ENCODE measurements at regions not wholly inside any gene's neighbourhood (a gene's known extent, or its start where the extent isn't known, plus 50 kb on each side); places are given as distances from the start of the nearest gene placed in this dataset.
"Not testable (repeated sequence)": the region's sequence is repeated elsewhere in the genome, so short reads cannot be mapped to it uniquely, and the experiment has no call there.

DNA sequence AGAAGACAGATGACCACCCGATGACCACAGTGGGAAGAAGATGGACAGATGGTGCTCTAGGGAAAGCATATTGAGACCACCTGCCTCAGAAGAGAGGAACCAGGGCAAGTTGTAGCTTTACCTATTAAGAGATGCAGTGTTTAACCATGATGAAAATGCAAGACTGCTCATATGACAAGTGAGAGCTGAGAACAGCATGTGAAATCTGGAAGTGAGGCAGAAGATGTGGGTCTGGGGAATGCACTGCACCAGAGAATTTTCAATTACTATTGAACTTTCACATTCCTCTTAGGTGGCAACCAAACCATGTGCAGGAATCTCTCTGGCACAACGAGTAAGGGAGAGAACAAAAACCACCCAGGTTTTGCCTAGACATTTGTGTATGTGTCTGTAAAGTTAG, 184.8 kb upstream of the CRIM1 start:
- Histone ChIP-seq H3K4me1 (ENCODE audit: control insufficient read depth in 3 of 3, insufficient read depth in 2 of 3, low read depth in 1 of 3, low read length in 2 of 3) (no peaks in the 10 kb centered on the region), H3K27me3 (ENCODE audit: control insufficient read depth in 3 of 3, insufficient read depth in 3 of 3, low read length in 3 of 3) (no peaks in the 10 kb centered on the region), H3K9me3 (ENCODE audit: control insufficient read depth in 2 of 2, insufficient read depth in 1 of 2, low read depth in 1 of 2, low read length in 1 of 2) (no peaks in the 10 kb centered on the region), H3K4me3 (ENCODE audit: low read depth in 1 of 3, low read length in 3 of 3) (no peak overlapping the region), H3K36me3 (ENCODE audit: control insufficient read depth in 3 of 3, insufficient read depth in 2 of 3, low read depth in 1 of 3, low read length in 3 of 3) (no peaks in the 10 kb centered on the region), H3K27ac (ENCODE audit: low read depth in 1 of 3, low read length in 2 of 3) (no peak overlapping the region)
- WGBS, 3 donors: 40 to 48% (median 46%) methylated on average over 2 of the region's 2 CpGs
- DNase-seq: no peak
- no peak for FAIRE-seq

GRCh38 chr2:36169843-36170242, 185.7 kb upstream of the CRIM1 start:
- no peak for DNase-seq

DNA sequence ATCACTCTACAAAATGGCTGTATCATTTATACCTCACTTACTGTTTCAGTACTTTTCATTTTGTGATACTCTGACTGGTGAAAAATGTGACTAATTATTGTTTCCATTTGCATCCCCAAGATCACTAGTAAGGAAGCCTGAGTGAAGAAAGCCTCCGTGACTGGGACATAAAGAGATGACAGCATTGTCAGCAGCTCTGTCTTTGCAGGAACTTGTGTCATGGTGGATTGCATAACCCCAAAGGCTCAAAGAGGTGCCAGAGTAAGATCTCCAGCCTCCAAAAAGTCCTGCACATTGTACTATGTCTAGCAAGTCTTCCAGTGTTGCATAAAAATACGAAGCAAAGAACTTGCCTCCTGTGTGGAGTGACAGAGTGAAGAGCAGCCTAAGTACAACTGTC, 187.5 kb upstream of the CRIM1 start:
- WGBS, 3 donors: 74 to 93% (median 75%) methylated on average over 2 of the region's 2 CpGs
- FAIRE-seq: no peak
- H3K4me3 ChIP-seq (ENCODE audit: low read depth in 1 of 3, low read length in 3 of 3): no peak overlapping the region
- H3K4me1 ChIP-seq (ENCODE audit: control insufficient read depth in 3 of 3, insufficient read depth in 2 of 3, low read depth in 1 of 3, low read length in 2 of 3): peaks cover 0 to 3% (median 0%) of the 10 kb centered on the region in 3 donors
- no peak overlapping the region for H3K27ac ChIP-seq (ENCODE audit: low read depth in 1 of 3, low read length in 2 of 3)
- no peak for DNase-seq
- H3K27me3 ChIP-seq (ENCODE audit: control insufficient read depth in 3 of 3, insufficient read depth in 3 of 3, low read length in 3 of 3): no peaks in the 10 kb centered on the region
- no peaks in the 10 kb centered on the region for H3K36me3 ChIP-seq (ENCODE audit: control insufficient read depth in 3 of 3, insufficient read depth in 2 of 3, low read depth in 1 of 3, low read length in 3 of 3)
- no peaks in the 10 kb centered on the region for H3K9me3 ChIP-seq (ENCODE audit: control insufficient read depth in 2 of 2, insufficient read depth in 1 of 2, low read depth in 1 of 2, low read length in 1 of 2)

More at GRCh38 chr2:36169843-36170242, 185.7 kb upstream of the CRIM1 start:
- Histone ChIP-seq H3K36me3 (ENCODE audit: control insufficient read depth in 3 of 3, insufficient read depth in 2 of 3, low read depth in 1 of 3, low read length in 3 of 3) (no peaks in the 10 kb centered on the region), H3K4me1 (ENCODE audit: control insufficient read depth in 3 of 3, insufficient read depth in 2 of 3, low read depth in 1 of 3, low read length in 2 of 3) (peaks cover 0 to 3% (median 0%) of the 10 kb centered on the region in 3 donors), H3K4me3 (ENCODE audit: low read depth in 1 of 3, low read length in 3 of 3) (no peak overlapping the region), H3K27me3 (ENCODE audit: control insufficient read depth in 3 of 3, insufficient read depth in 3 of 3, low read length in 3 of 3) (no peaks in the 10 kb centered on the region), H3K27ac (ENCODE audit: low read depth in 1 of 3, low read length in 2 of 3) (no peak overlapping the region), H3K9me3 (ENCODE audit: control insufficient read depth in 2 of 2, insufficient read depth in 1 of 2, low read depth in 1 of 2, low read length in 1 of 2) (no peaks in the 10 kb centered on the region)
- WGBS, 3 donors: 25 to 53% (median 44%) methylated on average over 1 of the region's 1 CpG
- no peak for FAIRE-seq

DNA sequence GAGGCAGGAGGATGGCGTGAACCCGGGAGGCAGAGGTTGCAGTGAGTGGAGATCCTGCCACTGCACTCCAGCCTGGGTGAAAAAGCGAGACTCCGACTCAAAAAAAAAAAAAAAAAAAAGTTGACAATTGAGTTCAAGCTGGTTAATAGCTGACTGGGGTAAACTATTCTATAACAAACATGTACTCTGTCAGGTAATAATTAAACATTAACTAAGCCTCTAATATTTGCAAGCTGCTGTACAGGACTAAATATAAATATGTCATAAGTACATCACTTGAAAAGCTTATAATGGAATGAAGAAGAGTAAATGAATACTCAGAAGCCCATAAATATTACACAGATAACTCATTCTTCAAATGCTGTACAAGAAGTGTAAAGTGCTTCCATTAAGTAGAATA, 190.4 kb upstream of the CRIM1 start:
- DNase-seq: peak; percentile 5 to 21
- 22 to 69% (median 32%) methylated on average over 3 to 4 of the region's 4 CpGs for WGBS, 3 donors

GRCh38 chr2:36163520-36164254, 191.9 kb upstream of the CRIM1 start:
- Histone ChIP-seq H3K27ac (ENCODE audit: low read depth in 1 of 3, low read length in 2 of 3) (no peak overlapping the region), H3K4me3 (ENCODE audit: low read depth in 1 of 3, low read length in 3 of 3) (no peak overlapping the region), H3K9me3 (ENCODE audit: control insufficient read depth in 2 of 2, insufficient read depth in 1 of 2, low read depth in 1 of 2, low read length in 1 of 2) (no peaks in the 10 kb centered on the region), H3K27me3 (ENCODE audit: control insufficient read depth in 3 of 3, insufficient read depth in 3 of 3, low read length in 3 of 3) (no peaks in the 10 kb centered on the region), H3K4me1 (ENCODE audit: control insufficient read depth in 3 of 3, insufficient read depth in 2 of 3, low read depth in 1 of 3, low read length in 2 of 3) (peaks cover 0 to 3% (median 0%) of the 10 kb centered on the region in 3 donors), H3K36me3 (ENCODE audit: control insufficient read depth in 3 of 3, insufficient read depth in 2 of 3, low read depth in 1 of 3, low read length in 3 of 3) (no peaks in the 10 kb centered on the region)
- 75 to 90% (median 76%) methylated on average over 3 of the region's 3 CpGs for WGBS, 3 donors
- no peak for DNase-seq
- no peak for FAIRE-seq

More for the DNA sequence above, 190.4 kb upstream of the CRIM1 start:
- Histone ChIP-seq H3K27me3 (ENCODE audit: control insufficient read depth in 3 of 3, insufficient read depth in 3 of 3, low read length in 3 of 3) (no peaks in the 10 kb centered on the region), H3K27ac (ENCODE audit: low read depth in 1 of 3, low read length in 2 of 3) (no peak overlapping the region), H3K9me3 (ENCODE audit: control insufficient read depth in 2 of 2, insufficient read depth in 1 of 2, low read depth in 1 of 2, low read length in 1 of 2) (no peaks in the 10 kb centered on the region), H3K36me3 (ENCODE audit: control insufficient read depth in 3 of 3, insufficient read depth in 2 of 3, low read depth in 1 of 3, low read length in 3 of 3) (no peaks in the 10 kb centered on the region), H3K4me1 (ENCODE audit: control insufficient read depth in 3 of 3, insufficient read depth in 2 of 3, low read depth in 1 of 3, low read length in 2 of 3) (peaks cover 0 to 3% (median 0%) of the 10 kb centered on the region in 3 donors), H3K4me3 (ENCODE audit: low read depth in 1 of 3, low read length in 3 of 3) (no peak overlapping the region)
- FAIRE-seq: no peak

GRCh38 chr2:36157093-36157492, 198.5 kb upstream of the CRIM1 start:
- H3K36me3 ChIP-seq (ENCODE audit: control insufficient read depth in 3 of 3, insufficient read depth in 2 of 3, low read depth in 1 of 3, low read length in 3 of 3); H3K9me3 ChIP-seq (ENCODE audit: control insufficient read depth in 2 of 2, insufficient read depth in 1 of 2, low read depth in 1 of 2, low read length in 1 of 2); FAIRE-seq; H3K4me1 ChIP-seq (ENCODE audit: control insufficient read depth in 3 of 3, insufficient read depth in 2 of 3, low read depth in 1 of 3, low read length in 2 of 3); H3K27ac ChIP-seq (ENCODE audit: low read depth in 1 of 3, low read length in 2 of 3); DNase-seq; H3K27me3 ChIP-seq (ENCODE audit: control insufficient read depth in 3 of 3, insufficient read depth in 3 of 3, low read length in 3 of 3); H3K4me3 ChIP-seq (ENCODE audit: low read depth in 1 of 3, low read length in 3 of 3): not testable (repeated sequence)
- 91 to 100% (median 95%) methylated on average over 1 of the region's 1 CpG for WGBS, 3 donors

DNA sequence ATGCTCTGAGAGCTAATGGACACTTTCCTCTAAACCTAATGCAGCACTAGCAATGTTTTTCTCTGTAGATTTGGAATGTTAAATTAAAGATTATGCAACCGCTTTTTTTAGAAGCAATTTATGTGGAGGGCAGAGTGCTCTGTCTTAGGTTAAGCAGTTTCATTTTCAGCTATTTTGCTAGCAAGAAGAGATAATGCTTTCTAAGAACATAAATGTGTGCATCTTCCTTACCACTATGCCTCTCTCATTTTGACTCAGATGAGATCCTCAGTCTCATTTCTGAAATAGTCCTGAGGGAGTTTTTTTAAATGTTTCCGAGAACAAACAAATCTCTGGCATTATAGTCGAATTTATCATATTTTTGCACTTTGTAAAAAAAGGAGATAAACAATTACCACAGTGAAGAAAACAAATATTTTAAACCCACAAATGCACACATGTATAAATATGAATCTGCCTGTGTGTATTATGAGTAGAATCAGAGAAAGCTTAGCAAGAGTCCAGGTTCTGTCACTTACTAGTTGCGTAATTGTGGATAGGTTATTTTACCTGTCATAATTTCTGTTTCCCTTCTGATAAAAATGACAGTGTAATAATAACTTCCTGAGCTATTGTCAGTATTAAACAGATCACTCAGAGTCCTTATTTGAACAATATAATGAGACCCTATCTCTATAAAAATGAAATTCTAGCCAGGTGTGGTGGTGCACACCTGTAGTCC, 207.7 kb upstream of the CRIM1 start:
- no peak for DNase-seq
- FAIRE-seq: no peak
- Histone ChIP-seq H3K27ac (ENCODE audit: low read depth in 1 of 3, low read length in 2 of 3) (no peak overlapping the region), H3K4me3 (ENCODE audit: low read depth in 1 of 3, low read length in 3 of 3) (no peak overlapping the region), H3K36me3 (ENCODE audit: control insufficient read depth in 3 of 3, insufficient read depth in 2 of 3, low read depth in 1 of 3, low read length in 3 of 3) (no peaks in the 10 kb centered on the region), H3K9me3 (ENCODE audit: control insufficient read depth in 2 of 2, insufficient read depth in 1 of 2, low read depth in 1 of 2, low read length in 1 of 2) (no peaks in the 10 kb centered on the region), H3K4me1 (ENCODE audit: control insufficient read depth in 3 of 3, insufficient read depth in 2 of 3, low read depth in 1 of 3, low read length in 2 of 3) (no peaks in the 10 kb centered on the region), H3K27me3 (ENCODE audit: control insufficient read depth in 3 of 3, insufficient read depth in 3 of 3, low read length in 3 of 3) (no peaks in the 10 kb centered on the region)
- WGBS, 3 donors: 54 to 69% (median 56%) methylated on average over 4 of the region's 4 CpGs

DNA sequence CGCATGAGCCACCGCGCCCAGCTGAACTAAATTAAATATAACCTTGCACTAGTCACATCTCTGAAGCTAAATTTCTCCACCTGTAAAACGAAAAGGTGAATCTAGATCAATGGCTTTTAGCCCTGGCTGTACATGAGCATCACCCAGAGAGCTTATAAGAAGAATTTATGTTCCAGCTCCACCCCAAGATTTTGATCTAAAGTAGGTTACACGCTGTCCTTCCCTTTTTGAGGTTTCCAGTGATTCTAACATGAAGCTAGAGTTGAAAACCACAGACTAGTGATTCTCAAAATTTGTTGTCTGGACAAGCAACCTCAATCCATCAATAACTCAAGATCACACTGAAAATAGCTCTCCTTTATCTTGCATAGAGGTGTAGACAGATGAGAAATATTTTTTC, 208.8 kb upstream of the CRIM1 start:
- 80 to 87% (median 85%) methylated on average over 5 of the region's 5 CpGs for WGBS, 3 donors
- FAIRE-seq (no peak), DNase-seq (no peak)
- Histone ChIP-seq H3K27ac (ENCODE audit: low read depth in 1 of 3, low read length in 2 of 3) (no peak overlapping the region), H3K4me3 (ENCODE audit: low read depth in 1 of 3, low read length in 3 of 3) (no peak overlapping the region), H3K9me3 (ENCODE audit: control insufficient read depth in 2 of 2, insufficient read depth in 1 of 2, low read depth in 1 of 2, low read length in 1 of 2) (no peaks in the 10 kb centered on the region), H3K27me3 (ENCODE audit: control insufficient read depth in 3 of 3, insufficient read depth in 3 of 3, low read length in 3 of 3) (no peaks in the 10 kb centered on the region), H3K36me3 (ENCODE audit: control insufficient read depth in 3 of 3, insufficient read depth in 2 of 3, low read depth in 1 of 3, low read length in 3 of 3) (no peaks in the 10 kb centered on the region), H3K4me1 (ENCODE audit: control insufficient read depth in 3 of 3, insufficient read depth in 2 of 3, low read depth in 1 of 3, low read length in 2 of 3) (no peaks in the 10 kb centered on the region)

Data from small intestine (tissue), 7 donors.